ENCODE measurements at regions not wholly inside any gene's neighbourhood (a gene's known extent, or its start where the extent isn't known, plus 50 kb on each side); places are given as distances from the start of the nearest gene placed in this dataset.

GRCh38 chr11:97409141-97409540 lies 1019.3 kb downstream of the JRKL start:
- no peak overlapping the region for H2AK5ac ChIP-seq (ENCODE audit: low read depth, low read length)
- H3K4me3 ChIP-seq (ENCODE audit: insufficient read depth, low read depth, low read length) = no peak overlapping the region
- no peak for ATAC-seq (ENCODE audit: low read depth)
- H3K27me3 ChIP-seq (ENCODE audit: control insufficient read depth, insufficient read depth, low read length) = no peaks in the 10 kb centered on the region
- no peak overlapping the region for H2BK15ac ChIP-seq (ENCODE audit: low read depth, low read length)
- H3K9me3 ChIP-seq (ENCODE audit: control insufficient read depth, insufficient read depth, low read length) = peaks cover 19% of the 10 kb centered on the region
- no peak overlapping the region for H2BK5ac ChIP-seq (ENCODE audit: low read depth, low read length, poor library complexity, severe bottlenecking)
- H3K9ac ChIP-seq (ENCODE audit: low read depth, low read length) = no peak overlapping the region
- H3K23ac ChIP-seq (ENCODE audit: low read depth, low read length) = no peak overlapping the region
- H3K79me1 ChIP-seq (ENCODE audit: low read depth in 1 of 2, low read length in 2 of 2) = no peaks in the 10 kb centered on the region
- dilution Hi-C loops (cut with HindIII; ENCODE audit: low sequenced_read_pairs, unreplicated experiment) (no loop called here), intact Hi-C loops (cut with micrococcal nuclease) (no loop called here), in situ Hi-C loops (cut with MboI; ENCODE audit: low sequenced_read_pairs) (no loop called here)
- no peak overlapping the region for H3K18ac ChIP-seq (ENCODE audit: low read depth, low read length)
- H3K4ac ChIP-seq (ENCODE audit: low read depth, low read length) = no peak overlapping the region
- no peak overlapping the region for H3K27ac ChIP-seq (ENCODE audit: insufficient read depth, low read length)
- WGBS, 2 experiments (ENCODE audit: extremely low coverage in 2 of 2, insufficient read length in 1 of 2) = no CpG with 5 or more reads among the region's 1 CpG
- H3K36me3 ChIP-seq (ENCODE audit: control insufficient read depth, insufficient read depth, low read length) = no peaks in the 10 kb centered on the region
- CTCF ChIA-PET = no interaction called here
- H3K9me1 ChIP-seq (ENCODE audit: insufficient read depth, low read length) = no peaks in the 10 kb centered on the region
- DNase-seq = no peak
- no peak overlapping the region for H4K5ac ChIP-seq (ENCODE audit: low read depth, low read length)
- POLR2A ChIA-PET (ENCODE audit: unreplicated experiment) = no interaction called here
- H2BK20ac ChIP-seq (ENCODE audit: low read depth, low read length) = no peak overlapping the region
- H3K56ac ChIP-seq (ENCODE audit: extremely low read depth, insufficient read depth, low read length) = no peak overlapping the region
- BruUV-seq (replicated peaks) = no TSS peak
- H4K91ac ChIP-seq (ENCODE audit: insufficient read depth, low read depth, low read length) = no peak overlapping the region
- no peak overlapping the region for H3K14ac ChIP-seq (replicated peaks; ENCODE audit: low read depth, low read length)
- no peak overlapping the region for H4K8ac ChIP-seq (ENCODE audit: low read depth in 2 of 2, low read length in 2 of 2)
- no peaks in the 10 kb centered on the region for H3K4me1 ChIP-seq (ENCODE audit: control insufficient read depth, insufficient read depth, low read length)
- H3K4me2 ChIP-seq (ENCODE audit: low read depth, low read length) = no peak overlapping the region
- H2AK9ac ChIP-seq (replicated peaks; ENCODE audit: low read depth, low read length, poor library complexity) = no peak overlapping the region
- no peak overlapping the region for H2BK120ac ChIP-seq (ENCODE audit: low read depth, low read length)
- TF ChIP-seq BHLHE40 (IDR thresholded peaks at IDR 0.05; ENCODE audit: low read depth, low read length) = no peak
- TF ChIP-seq MAZ (IDR thresholded peaks at IDR 0.05; ENCODE audit: borderline replicate concordance, low read depth, low read length) = no peak
- TF ChIP-seq MXI1 (IDR thresholded peaks at IDR 0.05; ENCODE audit: borderline replicate concordance, low read depth, low read length) = no peak
- no peak for TF ChIP-seq CEBPB (IDR thresholded peaks at IDR 0.05; ENCODE audit: low read depth, low read length)
- TF ChIP-seq RAD21 (IDR thresholded peaks at IDR 0.05; ENCODE audit: low read length) = no peak
- no peak for TF ChIP-seq FOS (IDR thresholded peaks at IDR 0.05; ENCODE audit: low read depth, low read length)
- no peak for TF ChIP-seq MAFK (IDR thresholded peaks at IDR 0.05; ENCODE audit: low read depth, low read length)
- no peak for TF ChIP-seq SMC3 (IDR thresholded peaks at IDR 0.05; ENCODE audit: low read depth, low read length)
- no peak for TF ChIP-seq CHD1 (IDR thresholded peaks at IDR 0.05; ENCODE audit: low read depth, low read length)
- TF ChIP-seq NFE2L2 (IDR thresholded peaks at IDR 0.05; ENCODE audit: low read depth, low read length) = no peak
- no peak for TF ChIP-seq CTCF (conservative IDR thresholded peaks at IDR 0.05; ENCODE audit: low read depth, low read length)
- no peaks in the 10 kb centered on the region for H4K20me1 ChIP-seq (ENCODE audit: insufficient read depth, low read length)
- no peak overlapping the region for H2AFZ ChIP-seq (replicated peaks; ENCODE audit: low read length, poor library complexity)

Measured in IMR-90 (cell line).